ENCODE measurements at regions not wholly inside any gene's neighbourhood (a gene's known extent, or its start where the extent isn't known, plus 50 kb on each side); places are given as distances from the start of the nearest gene placed in this dataset.
A peak's percentile ranks its signal among the peaks of the same experiment; 100 is the strongest.

GRCh38 chr11:116085031-116085635, 580.9 kb upstream of the CADM1 start:
- no peak for TF ChIP-seq CTCF (conservative IDR thresholded peaks at IDR 0.05)
- H3K4me3 Mint-ChIP-seq = no peak overlapping the region
- H3K27me3 Mint-ChIP-seq (ENCODE audit: low read depth) = peaks cover 4% of the 10 kb centered on the region
- no peaks in the 10 kb centered on the region for H3K36me3 Mint-ChIP-seq (ENCODE audit: low read depth)
- H3K4me1 Mint-ChIP-seq = peaks cover 4% of the 10 kb centered on the region
- H3K27ac Mint-ChIP-seq (ENCODE audit: unreplicated experiment) = no peak overlapping the region
- no peak for DNase-seq (ENCODE audit: low read depth, low spot score)
- peaks cover 3% of the 10 kb centered on the region for H3K9me3 Mint-ChIP-seq

- TF ChIP-seq CTCF (conservative IDR thresholded peaks at IDR 0.05) = no peak
- H3K27ac Mint-ChIP-seq (ENCODE audit: unreplicated experiment) = no peak overlapping the region
- H3K36me3 Mint-ChIP-seq (ENCODE audit: low read depth) = no peaks in the 10 kb centered on the region
- no peak for DNase-seq (ENCODE audit: low read depth, low spot score)
- H3K4me1 Mint-ChIP-seq = peaks cover 4% of the 10 kb centered on the region
- peaks cover 4% of the 10 kb centered on the region for H3K27me3 Mint-ChIP-seq (ENCODE audit: low read depth)
- H3K4me3 Mint-ChIP-seq = no peak overlapping the region
- H3K9me3 Mint-ChIP-seq = peaks cover 3% of the 10 kb centered on the region
Measured at GRCh38 chr11:116084511-116084910, 580.3 kb upstream of the CADM1 start.

GRCh38 chr11:116082256-116082655, 578.0 kb upstream of the CADM1 start:
- H3K9me3 Mint-ChIP-seq = peaks cover 3% of the 10 kb centered on the region
- no peak for TF ChIP-seq CTCF (conservative IDR thresholded peaks at IDR 0.05)

GRCh38 chr11:116079580-116079979, 575.4 kb upstream of the CADM1 start:
- no peaks in the 10 kb centered on the region for H3K36me3 Mint-ChIP-seq (ENCODE audit: low read depth)
- no peaks in the 10 kb centered on the region for H3K4me1 Mint-ChIP-seq
- H3K27me3 Mint-ChIP-seq (ENCODE audit: low read depth) = no peaks in the 10 kb centered on the region
- H3K27ac Mint-ChIP-seq (ENCODE audit: unreplicated experiment) = no peak overlapping the region
- H3K4me3 Mint-ChIP-seq = no peak overlapping the region
- peaks cover 3% of the 10 kb centered on the region for H3K9me3 Mint-ChIP-seq
- no peak for DNase-seq (ENCODE audit: low read depth, low spot score)
- no peak for TF ChIP-seq CTCF (conservative IDR thresholded peaks at IDR 0.05)

More at GRCh38 chr11:116082256-116082655, 578.0 kb upstream of the CADM1 start:
- no peaks in the 10 kb centered on the region for H3K36me3 Mint-ChIP-seq (ENCODE audit: low read depth)
- no peak overlapping the region for H3K4me3 Mint-ChIP-seq
- no peak for DNase-seq (ENCODE audit: low read depth, low spot score)
- no peaks in the 10 kb centered on the region for H3K4me1 Mint-ChIP-seq
- H3K27ac Mint-ChIP-seq (ENCODE audit: unreplicated experiment) = peak overlapping the region; percentile 30
- H3K27me3 Mint-ChIP-seq (ENCODE audit: low read depth) = no peaks in the 10 kb centered on the region

GRCh38 chr11:116078101-116078591, 573.9 kb upstream of the CADM1 start:
- H3K4me3 Mint-ChIP-seq = no peak overlapping the region

More at GRCh38 chr11:116078101-116078591, 573.9 kb upstream of the CADM1 start:
- no peaks in the 10 kb centered on the region for H3K4me1 Mint-ChIP-seq
- H3K27me3 Mint-ChIP-seq (ENCODE audit: low read depth) = no peaks in the 10 kb centered on the region
- H3K27ac Mint-ChIP-seq (ENCODE audit: unreplicated experiment) = no peak overlapping the region
- peak; percentile 55 for TF ChIP-seq CTCF (conservative IDR thresholded peaks at IDR 0.05)
- H3K36me3 Mint-ChIP-seq (ENCODE audit: low read depth) = no peaks in the 10 kb centered on the region
- peak; percentile 22 for DNase-seq (ENCODE audit: low read depth, low spot score)
- H3K9me3 Mint-ChIP-seq = peaks cover 3% of the 10 kb centered on the region
